Colon (tissue), 2 donors: ENCODE measurements at regions not wholly inside any gene's neighbourhood (a gene's known extent, or its start where the extent isn't known, plus 50 kb on each side); places are given as distances from the start of the nearest gene placed in this dataset.

Experiments used
- FAIRE-seq: peaks from 2 replicates; lab custom pipeline; 2012; peaks lifted over from hg19 to GRCh38; lab: Jason Lieb, UNC
- donor health status: control.
- donor health status: control.

- FAIRE-seq, result no peak
These were observed 917.0 kb upstream of the PIK3C3 start for GRCh38 chr18:41038071-41038470.

DNA sequence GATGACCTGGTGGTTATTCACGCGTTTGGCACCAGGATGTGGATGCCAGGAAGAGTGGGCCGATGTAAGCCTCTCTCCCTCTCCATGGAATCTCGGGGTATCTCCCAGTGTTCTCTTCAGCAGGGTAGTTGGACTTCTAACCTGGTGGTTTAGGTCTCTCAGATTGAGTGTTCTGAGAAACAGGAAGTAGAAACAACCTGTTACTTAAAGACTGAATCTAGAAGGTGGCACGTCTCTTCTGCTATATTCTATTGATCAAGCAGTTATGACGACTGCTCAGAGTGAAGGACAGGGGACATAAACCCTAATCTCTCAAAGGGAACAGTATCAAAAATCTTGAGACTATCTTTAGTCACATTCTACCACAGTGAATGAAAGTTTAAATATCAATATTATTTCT lies 918.7 kb upstream of the PIK3C3 start:
- no peak for FAIRE-seq

DNA sequence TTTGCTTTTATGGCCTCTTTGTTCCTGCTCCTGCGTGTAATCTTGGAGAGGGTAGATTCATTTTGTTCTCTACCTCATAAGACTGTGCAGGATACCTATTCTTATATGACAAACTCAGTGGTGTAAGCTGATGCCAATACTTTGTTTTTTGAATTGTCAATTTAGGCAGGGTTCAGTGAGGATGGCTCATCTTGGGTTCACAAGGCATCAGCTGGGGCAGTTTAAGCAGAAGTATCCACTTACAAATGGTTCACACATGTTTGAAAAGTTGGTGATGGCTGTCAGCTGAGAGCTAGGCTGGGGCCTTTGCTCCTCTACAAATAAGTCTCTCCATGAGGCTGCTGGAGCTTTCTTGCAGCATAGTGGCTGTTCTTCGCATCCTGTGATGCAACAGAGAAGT lies 920.6 kb upstream of the PIK3C3 start:
- FAIRE-seq, result no peak

GRCh38 chr18:41025666-41026065 lies 929.4 kb upstream of the PIK3C3 start:
- FAIRE-seq, result no peak

- FAIRE-seq, result no peak
These were observed 930.2 kb upstream of the PIK3C3 start for GRCh38 chr18:41024792-41025191.

DNA sequence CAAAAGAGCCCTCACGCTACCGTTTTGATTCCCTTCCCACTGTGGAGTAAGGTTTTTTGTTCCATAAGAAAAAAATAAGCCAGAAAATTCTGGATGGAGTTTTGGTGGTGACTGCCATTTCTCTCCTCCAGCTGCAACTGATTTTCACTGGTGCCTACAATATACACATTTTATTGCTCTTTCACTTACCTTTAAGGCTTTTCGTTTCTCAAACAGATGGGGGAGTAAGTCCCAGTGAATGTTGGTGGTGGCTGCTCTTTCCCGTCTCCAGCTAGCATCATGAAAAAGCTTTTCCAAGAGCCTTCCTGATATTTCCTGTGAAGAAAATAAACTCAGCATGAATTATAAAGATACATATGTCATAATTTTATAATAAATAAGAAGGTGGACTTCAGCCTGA lies 932.5 kb upstream of the PIK3C3 start:
- no peak for FAIRE-seq

DNA sequence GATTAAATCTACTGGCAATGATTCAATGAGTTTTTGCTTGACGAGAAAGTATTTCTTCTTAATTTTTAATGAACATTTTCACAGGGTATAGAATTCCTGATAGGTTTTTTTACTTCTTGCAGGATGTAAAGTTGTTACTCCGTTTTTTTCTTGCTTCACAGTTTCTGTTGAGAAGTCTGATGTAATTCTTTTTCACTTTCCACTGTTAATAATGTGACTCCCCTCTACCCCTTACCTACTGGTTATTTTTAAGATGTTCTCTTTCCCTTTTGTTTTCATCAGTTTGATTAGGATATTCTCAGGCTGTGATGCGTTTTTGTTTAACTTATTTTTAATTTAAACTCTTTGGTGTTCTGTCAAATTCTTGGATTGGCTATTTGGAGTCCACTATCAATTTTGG lies 933.9 kb upstream of the PIK3C3 start:
- FAIRE-seq, result no peak

- FAIRE-seq, result no peak
These were observed 942.8 kb upstream of the PIK3C3 start for GRCh38 chr18:41012194-41012593.

DNA sequence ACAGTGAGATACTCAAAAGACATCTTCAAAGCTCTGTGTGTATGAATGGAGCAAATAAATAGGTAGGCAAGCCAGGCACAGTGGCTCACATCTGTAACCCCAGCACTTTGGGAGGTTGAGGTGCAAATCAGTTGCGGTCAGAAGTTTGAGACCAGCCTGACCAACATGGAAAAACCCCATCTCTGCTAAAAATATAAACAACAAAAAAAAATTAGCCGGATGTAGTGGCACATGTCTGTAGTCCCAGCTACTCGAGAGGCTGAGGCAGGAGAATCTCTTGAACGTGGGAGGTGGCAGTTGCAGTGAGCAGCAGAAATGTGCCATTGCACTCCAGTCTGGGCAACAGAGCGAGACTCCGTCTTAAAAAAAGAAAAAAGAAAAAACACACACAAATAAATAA lies 945.1 kb upstream of the PIK3C3 start:
- no peak for FAIRE-seq

DNA sequence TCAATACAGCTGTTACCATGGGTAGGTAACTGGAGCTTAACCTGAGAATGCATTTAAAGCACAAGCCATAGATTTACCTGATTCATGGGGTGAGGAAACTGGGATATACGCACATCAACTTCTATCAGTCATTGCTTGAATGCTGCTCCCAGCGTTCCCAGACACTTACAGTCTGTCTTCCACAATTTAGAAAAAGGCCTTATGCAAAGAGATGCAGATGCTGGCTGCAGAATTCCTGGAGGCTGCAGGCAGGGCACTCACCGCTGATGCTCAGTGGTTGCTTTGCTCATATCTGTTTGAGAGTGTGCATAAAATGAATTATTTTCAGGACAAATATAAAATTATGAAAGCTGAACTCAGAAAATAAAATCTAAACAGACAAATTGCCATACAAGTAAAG lies 950.7 kb upstream of the PIK3C3 start:
- FAIRE-seq, result no peak

DNA sequence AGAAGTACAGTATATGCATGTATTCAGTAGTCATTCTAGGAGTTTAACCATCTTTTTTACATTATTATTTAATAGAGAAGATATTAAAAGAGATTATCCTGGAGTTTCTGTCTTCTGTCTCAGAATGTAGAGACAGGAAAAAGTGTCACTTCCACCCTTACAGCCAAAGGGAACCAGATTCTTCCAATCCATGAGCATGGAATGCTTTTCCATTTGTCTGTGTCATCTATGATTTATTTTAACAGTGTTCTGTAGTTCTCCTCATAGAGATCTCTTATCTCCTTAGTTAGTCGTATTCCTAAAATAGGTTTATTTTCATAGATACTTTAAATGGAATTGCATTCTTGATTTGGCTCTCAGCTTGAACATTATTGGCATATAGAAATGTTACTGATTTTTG lies 959.5 kb upstream of the PIK3C3 start:
- FAIRE-seq, result no peak

GRCh38 chr18:40993363-40993762 lies 961.7 kb upstream of the PIK3C3 start:
- no peak for FAIRE-seq

DNA sequence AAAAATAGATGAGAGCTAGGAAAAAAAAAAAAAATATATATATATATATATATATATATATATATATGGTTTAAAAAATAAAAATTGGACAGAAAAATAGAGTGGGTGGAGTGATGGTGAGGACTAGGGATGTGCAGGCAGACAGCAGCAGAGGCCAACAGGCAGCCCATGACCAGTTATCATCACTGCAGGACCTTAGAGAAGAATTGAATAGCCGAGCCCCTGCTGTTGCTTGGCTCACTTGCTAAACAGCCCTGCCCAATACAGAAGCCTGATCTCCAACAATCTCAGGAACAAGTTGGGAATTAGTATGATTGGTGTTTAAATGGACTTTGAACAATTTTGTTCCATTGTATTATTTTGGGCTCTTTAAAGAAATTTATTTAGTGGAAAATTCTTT lies 967.5 kb upstream of the PIK3C3 start:
- no peak for FAIRE-seq

GRCh38 chr18:40985436-40985835 lies 969.6 kb upstream of the PIK3C3 start:
- no peak for FAIRE-seq

- no peak for FAIRE-seq
These were observed 970.2 kb upstream of the PIK3C3 start for GRCh38 chr18:40984856-40985255.

GRCh38 chr18:40983835-40984234 lies 971.2 kb upstream of the PIK3C3 start:
- no peak for FAIRE-seq

DNA sequence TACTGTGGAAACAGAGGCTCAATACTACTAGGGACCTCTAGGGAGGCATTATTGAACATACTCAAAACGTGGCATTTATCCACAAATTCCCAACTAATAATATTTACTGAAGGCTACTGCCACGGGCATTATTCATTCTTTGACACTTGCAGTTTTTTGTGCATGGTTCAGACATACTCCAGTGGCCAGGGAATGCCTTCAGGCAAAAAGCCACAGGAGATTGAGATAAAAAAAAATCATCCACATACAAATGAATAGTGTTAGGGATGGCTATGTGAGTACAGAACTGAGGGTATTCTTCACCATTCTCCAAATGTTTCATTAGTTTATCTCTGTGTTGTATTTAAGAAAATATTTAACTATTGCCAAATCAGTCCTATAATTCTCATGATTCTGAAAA lies 974.9 kb upstream of the PIK3C3 start:
- no peak for FAIRE-seq

GRCh38 chr18:40976050-40976449 lies 979.0 kb upstream of the PIK3C3 start:
- FAIRE-seq, result no peak

GRCh38 chr18:40974448-40974847 lies 980.6 kb upstream of the PIK3C3 start:
- no peak for FAIRE-seq

DNA sequence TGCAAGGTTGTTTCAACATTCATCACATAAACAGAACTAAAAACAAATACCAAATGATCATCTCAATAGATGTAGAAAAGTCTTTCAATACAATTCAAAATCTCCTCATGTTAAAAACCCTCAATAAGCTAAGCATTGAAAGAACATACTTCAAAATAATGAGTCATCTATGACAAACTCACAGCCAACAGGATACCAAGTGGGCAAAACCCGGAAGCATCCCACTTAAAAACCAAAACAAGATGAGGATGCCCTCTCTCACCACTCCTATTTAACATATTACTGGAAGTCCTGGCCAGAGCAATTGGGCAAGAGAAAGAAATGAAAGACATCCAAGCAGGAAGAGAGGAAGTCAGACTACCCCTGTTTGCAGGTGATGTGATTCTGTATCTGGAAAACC lies 992.2 kb upstream of the PIK3C3 start:
- FAIRE-seq, result no peak

DNA sequence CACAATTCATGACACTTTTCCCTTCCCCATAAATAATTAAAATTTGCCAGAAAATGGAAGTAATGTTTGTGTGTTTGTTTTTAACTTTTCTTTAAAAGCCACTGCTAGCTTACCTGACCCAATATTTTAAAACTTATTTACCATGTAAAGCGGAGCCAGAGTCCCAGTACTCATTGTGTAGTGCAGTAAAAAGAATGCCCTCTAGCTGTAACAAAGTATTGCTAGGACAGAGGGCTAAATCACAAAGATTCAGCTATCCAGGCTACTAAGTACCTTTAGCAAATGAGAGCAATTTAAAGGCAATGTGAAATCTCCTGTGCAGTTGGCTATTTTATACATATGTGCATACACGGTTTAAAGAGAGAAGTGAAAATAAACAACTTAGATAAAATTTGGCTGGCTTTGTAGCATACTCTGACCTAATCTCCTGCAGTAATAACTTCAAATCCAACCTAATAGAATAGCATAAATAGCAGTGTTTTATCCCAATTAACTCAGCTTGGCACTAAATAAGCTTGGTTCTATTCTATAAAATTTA lies 997.4 kb upstream of the PIK3C3 start:
- no peak for FAIRE-seq

GRCh38 chr18:40956213-40956612 lies 998.8 kb upstream of the PIK3C3 start:
- no peak for FAIRE-seq

DNA sequence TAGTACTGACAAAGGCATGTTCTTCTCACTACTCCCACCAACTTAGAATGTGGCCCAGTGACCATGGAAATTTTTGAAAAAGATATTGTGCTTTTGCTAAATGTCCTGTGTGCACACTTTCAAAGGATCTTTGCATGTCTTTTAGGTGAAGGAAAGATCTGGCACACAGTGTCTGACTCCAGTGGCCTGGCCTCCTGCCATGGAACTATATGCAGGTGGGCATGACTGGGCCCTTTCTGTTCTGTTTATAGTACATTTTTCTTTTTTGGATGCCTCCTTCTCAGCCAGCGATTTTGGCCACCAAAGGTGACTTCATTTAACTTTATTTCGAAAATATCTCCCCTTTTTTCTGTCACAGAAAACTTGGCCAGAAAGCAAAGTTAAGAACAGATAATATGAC lies 999.7 kb upstream of the PIK3C3 start:
- FAIRE-seq, result no peak

DNA sequence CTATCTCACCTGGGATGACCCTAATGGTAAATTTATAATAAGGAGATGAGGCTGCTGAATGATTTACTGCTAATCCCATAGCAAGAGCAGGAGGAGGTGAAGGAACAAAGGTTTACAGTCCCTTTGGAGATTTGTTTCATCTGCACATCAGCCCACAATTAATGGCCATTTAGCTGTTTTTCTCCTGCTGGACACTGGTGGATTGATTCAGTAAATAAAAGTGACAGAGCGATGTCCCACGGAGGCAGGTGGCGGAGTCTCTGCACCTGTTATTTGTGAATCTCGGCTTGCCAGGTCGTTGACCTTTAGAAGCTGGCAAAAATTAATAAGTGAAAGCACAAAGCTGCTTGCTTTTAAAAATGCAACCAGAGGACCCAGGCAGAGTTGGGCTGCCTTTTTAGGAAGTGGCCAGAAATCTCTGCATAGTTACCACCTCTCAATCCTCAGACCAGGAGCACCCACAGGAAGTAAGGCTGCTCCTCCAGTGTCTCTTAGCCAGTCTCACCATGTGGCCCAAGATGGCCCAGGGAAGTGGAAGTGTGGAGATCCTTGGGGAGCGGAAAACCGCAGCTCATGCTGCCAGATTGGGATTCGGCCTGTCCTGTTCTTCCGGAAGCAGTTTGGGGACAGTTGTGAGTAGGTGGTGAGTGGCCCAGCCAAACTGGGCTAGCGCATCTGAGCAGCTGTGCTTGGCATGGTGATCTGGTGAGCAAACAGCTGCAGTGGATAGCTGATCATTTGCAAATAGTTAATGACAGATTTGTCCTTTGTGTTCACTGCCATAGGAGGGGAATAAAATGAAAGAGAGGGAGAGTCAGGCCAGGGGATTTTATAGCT lies 1005.7 kb upstream of the PIK3C3 start:
- no peak for FAIRE-seq
